HG02884 (cell line): ENCODE measurements at regions not wholly inside any gene's neighbourhood (a gene's known extent, or its start where the extent isn't known, plus 50 kb on each side); places are given as distances from the start of the nearest gene placed in this dataset.
"Not testable (repeated sequence)": the region's sequence is repeated elsewhere in the genome, so short reads cannot be mapped to it uniquely, and the experiment has no call there.

Experiments
- ATAC-seq: cut with Tn5 transposase; IDR thresholded peaks from one replicate; pipeline ENCODE4 v1.9.1; 2021; ENCODE audit warnings: mild to moderate bottlenecking, moderate library complexity; ENCODE audit not compliant: unreplicated experiment

- ATAC-seq: no peak
These were observed 1317.8 kb downstream of the UQCRFS1 start for GRCh38 chr19:27894906-27895754.

DNA sequence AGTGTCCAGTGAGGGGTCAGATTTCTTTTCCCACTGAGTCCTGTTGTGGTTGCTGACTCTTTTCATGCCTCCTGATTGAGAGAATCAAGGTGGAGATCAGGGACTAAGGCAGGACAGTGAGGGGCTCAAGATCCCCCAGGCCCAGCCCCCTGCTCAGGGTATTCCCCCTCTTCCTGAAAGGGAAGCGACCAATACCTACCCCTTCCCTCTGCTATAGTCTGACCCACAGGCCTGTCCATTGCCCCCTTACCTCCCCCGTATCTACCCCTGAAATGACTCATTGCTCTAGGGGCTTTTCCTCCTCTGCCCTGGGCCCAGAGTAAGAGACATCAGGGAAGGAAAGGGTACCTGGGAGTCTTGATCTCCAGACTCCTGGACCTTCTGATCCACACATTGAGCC, 1320.5 kb downstream of the UQCRFS1 start:
- no peak for ATAC-seq

DNA sequence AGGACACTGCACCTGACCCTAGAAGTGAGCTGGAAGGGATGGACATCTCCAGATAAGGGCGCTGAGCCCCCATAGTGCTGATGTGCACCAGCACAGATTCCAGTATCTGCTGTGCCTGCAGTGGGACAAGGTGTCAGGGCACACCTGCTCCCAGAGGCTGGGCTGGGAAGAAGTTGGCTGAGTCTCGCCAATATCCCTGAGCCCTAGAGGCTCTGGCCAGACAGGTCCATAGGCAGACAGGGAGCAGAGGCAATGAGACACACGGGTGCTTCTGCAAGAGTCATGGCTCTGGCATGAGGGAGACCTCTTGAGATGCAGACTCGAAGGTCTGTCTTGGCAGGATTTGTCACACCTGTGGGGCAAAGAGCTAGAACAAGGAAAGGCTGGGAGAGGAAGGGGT, 1321.5 kb downstream of the UQCRFS1 start:
- ATAC-seq: no peak

DNA sequence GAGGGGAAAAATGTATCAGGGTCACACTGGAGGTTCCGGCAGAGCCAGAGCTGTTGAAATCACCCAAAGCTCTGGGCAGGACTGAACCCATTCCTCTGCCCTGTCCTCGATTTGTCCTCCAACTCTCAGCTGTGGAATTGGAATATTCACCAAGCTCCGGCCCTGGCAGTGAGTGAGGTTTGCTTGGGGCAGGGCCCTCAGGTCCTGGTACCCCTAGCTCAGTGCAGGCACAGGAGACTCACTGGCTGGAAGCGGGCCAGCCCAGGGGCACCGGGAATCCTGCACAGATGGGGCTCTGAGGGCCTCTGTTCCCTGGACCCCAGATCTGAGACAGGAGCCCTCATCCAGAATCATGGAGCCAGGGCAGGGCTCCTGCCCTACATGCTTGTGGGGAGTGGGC, 1322.3 kb downstream of the UQCRFS1 start:
- no peak for ATAC-seq

GRCh38 chr19:27890206-27890605, 1322.7 kb downstream of the UQCRFS1 start:
- ATAC-seq: no peak

- no peak for ATAC-seq
These were observed 1323.8 kb downstream of the UQCRFS1 start for GRCh38 chr19:27889156-27889555.

DNA sequence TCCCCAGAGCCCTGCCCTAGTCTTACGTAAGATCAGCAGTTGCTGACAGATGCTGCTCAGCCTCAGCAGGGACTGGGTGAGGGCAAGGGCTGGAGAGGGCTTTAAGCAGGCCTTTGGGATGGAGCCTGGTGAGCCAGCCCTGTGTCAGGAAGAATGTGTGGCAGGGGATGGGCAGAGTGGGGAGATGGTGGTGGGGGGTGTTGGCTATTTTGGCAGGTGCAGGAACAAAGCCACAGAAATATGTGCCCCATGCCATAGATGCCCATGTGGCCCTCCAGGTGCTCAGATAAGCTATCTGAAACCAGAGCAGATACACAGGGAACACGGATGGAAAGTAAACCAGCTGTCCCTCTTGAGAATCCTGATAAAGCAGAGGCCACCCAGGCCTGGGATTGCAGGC, 1325.0 kb downstream of the UQCRFS1 start:
- ATAC-seq: no peak

- no peak for ATAC-seq
These were observed 1327.6 kb downstream of the UQCRFS1 start for GRCh38 chr19:27885359-27885758.

DNA sequence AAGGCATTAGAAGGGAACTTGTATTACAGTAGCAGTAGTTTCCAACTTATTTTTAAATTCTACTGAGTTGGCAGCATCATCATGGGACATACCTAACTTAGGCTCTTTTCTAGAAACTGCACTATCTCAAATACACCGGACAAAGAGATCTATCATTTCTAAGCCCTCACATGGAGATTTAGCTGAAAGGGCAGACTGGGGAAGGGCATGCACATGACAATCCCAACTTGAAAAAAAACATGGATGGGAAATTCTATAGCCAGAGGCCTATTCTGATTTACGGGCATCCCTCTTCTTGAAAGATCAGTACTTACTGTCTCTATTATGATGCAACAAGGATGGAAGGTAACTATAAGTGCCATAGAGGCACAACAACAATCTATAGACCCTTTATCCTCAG, 1328.6 kb downstream of the UQCRFS1 start:
- no peak for ATAC-seq

GRCh38 chr19:27881213-27881612, 1331.7 kb downstream of the UQCRFS1 start:
- ATAC-seq: no peak

GRCh38 chr19:27876976-27877512, 1335.9 kb downstream of the UQCRFS1 start:
- no peak for ATAC-seq

DNA sequence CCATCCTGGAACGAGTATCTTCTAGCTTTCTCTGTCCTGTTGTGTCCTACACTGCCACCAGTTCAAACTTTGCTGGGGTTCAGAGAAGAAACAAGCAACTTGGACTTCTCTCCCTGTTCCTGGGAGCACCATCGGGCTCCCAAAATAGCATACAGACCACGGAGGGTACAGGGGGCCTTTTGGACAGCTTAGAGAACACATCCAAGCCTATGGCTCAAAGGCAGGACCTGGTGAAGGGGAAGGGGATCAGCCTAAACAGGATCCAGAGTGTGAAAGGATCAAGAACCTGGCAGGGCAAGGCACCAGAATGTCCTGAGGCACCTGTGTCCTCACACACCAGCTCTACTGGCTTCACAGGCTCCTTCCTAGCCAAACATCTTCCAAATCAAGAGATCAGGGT, 1336.5 kb downstream of the UQCRFS1 start:
- no peak for ATAC-seq

DNA sequence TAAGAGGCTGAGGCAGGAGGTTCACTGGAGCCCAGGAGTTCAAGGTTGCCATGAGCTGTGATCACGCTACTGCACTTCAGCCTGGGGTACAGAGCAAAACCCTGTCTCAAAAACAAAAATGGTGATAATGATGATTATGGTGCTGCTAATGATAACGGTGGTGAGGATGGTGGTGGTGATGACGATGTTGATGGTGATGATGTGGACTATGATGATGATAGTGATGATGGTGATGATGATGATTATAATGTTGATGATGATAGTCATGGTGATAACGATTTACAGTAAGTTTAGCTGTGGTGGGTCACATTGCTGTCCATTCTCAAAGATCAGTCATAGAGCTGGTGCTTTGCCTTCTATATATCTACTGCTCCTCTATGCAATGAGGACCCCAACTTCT, 1340.6 kb downstream of the UQCRFS1 start:
- ATAC-seq: no peak

GRCh38 chr19:27870293-27870692, 1342.7 kb downstream of the UQCRFS1 start:
- ATAC-seq: no peak

- no peak for ATAC-seq
These were observed 1344.9 kb downstream of the UQCRFS1 start for GRCh38 chr19:27868007-27868406.

DNA sequence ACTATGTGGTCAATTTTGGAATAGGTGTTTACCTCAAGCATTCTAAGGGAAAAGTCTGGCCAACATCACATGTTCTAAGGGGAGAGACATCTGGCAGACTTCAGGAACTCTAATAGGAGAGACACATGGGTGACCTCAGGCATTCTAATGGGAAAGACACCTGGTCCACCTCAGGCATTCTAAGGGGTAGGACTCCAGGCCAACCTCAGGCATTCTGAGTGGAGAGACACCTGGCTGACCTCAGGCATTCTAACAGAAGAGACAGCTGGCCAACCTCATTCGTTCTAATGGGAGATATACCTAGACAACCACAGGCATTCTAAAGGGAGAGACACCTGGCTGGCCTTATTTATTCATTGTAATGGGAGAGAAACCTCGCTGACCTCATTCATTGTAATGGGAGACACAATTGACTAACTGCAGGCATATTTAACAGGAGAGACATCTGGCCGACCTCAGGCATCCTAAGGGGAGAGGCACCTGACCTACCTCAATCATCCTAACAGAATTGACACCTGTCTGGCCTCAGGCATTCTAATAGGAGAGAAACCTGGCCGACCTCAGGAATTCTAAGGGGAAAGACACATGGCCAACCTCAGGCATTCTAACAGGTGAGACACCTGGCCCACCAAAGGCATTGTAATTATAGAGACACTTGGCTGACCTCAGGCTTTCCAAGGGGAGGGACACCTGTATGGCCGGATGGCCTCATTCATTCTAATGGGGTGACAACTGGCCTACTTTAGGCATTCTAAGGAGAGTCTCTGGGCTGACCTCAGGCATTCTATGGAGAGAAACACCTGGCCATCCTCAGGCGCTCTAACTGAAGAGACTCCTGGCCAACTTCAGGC, 1346.8 kb downstream of the UQCRFS1 start:
- no peak for ATAC-seq

DNA sequence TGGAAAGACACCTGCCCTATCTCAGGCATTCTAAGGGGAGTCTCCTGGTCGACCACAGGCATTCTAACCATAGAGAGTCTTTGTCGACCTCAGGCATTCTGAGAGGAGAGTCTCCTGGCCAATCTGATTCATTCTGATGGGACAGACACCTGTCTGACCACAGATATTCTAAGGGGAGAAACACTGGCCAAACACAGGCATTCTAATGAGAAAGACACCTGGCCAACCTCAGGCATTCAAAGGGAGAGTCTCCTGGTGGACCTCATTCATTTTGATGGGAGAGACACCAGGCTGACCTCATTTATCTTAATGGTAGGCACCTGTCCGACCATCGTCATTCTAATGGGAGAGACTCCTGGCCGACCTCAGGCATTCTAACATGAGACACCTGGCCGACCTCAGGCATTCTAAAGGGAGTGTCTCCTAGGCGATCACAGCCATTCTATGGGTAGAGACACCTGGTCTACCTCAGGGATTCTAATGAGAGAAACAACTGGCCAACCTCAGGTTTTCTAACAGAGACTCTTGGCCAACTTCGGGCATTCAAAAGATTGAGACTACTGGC, 1351.5 kb downstream of the UQCRFS1 start:
- no peak for ATAC-seq

- no peak for ATAC-seq
These were observed 1352.5 kb downstream of the UQCRFS1 start for GRCh38 chr19:27860309-27860934.

DNA sequence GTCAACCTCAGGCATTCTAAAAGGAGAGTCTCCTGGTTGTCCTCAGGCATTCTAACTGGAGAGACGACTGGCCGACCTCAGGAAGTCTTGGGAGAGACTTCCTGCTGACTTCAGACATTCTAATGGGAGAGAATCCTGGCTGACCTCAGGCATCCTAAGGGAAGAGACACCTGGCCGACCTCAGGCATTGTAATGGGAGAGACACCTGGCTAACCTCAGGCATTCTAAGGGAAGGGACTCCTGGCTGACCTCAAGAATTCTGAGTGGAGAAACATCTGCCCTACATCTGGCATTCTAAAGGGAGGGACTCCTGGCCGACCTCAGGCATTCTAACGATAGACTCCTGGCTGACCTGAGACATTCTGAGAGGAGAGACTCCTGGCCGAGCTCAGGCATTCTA, 1353.3 kb downstream of the UQCRFS1 start:
- no peak for ATAC-seq

DNA sequence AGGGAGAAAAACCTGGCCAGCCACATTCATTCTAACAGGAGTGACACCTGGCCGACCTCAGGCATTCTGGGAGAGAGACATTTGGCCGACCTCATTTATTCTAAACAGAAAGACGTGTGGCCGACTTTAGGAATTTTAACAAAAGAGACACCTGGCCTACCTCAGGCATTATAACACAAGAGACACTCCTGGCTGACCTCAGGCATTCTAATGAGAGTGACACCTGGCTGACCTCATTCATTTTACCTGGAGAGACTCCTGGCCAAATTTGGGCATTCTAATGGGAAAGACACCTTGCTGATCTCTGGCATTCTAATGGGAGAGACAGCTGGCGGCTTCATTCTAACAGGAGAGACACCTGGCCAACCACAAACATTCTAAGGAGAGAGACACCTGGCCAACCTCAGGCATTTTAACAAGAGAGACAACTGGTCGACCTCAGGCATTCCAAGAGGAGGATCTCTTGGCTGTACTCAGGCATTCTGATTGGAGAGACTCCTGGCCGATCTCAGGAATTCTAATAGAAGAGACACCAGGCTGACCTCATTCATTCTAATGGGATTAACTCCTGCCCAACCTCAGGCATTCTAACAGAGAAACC, 1353.9 kb downstream of the UQCRFS1 start:
- ATAC-seq: no peak

DNA sequence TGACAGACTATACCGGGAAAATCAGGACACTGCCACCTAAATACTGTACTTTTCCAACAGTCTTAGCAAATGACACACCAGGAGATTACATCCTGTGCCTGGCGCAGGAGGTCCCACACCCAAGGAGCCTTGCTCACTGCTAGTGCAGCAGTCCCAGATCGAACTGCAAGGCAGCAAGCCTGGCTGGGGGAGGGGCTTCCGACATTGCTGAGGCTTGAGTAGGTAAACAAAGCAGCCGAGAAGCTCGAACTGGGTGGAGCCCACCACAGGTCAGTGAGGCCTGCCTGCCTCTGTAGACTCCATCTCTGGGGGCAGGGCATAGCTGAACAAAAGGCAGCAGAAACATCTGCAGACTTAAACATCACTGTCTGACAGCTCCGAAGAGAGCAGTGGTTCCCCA, 1360.0 kb downstream of the UQCRFS1 start:
- ATAC-seq: not testable (repeated sequence)
